GM04504 (cell line): ENCODE measurements at regions not wholly inside any gene's neighbourhood (a gene's known extent, or its start where the extent isn't known, plus 50 kb on each side); places are given as distances from the start of the nearest gene placed in this dataset.

Experiments
- DNase-seq: peaks from one replicate; pipeline ENCODE4 v3.0.0-alpha.2; 2012; ENCODE audit warnings: low read depth

- no peak for DNase-seq
These were observed 224.2 kb upstream of the SFSWAP start for GRCh38 chr12:131486451-131487230.

- no peak for DNase-seq
These were observed 223.3 kb upstream of the SFSWAP start for GRCh38 chr12:131487388-131488124.

- DNase-seq = no peak
These were observed 221.2 kb upstream of the SFSWAP start for GRCh38 chr12:131489718-131490117.

GRCh38 chr12:131491155-131491554 is 219.7 kb upstream of the SFSWAP start:
- no peak for DNase-seq

GRCh38 chr12:131491916-131492490 is 218.9 kb upstream of the SFSWAP start:
- DNase-seq = no peak

- no peak for DNase-seq
These were observed 217.6 kb upstream of the SFSWAP start for GRCh38 chr12:131493068-131493826.

GRCh38 chr12:131494216-131494615 is 216.7 kb upstream of the SFSWAP start:
- DNase-seq = no peak

GRCh38 chr12:131494741-131495524 is 216.0 kb upstream of the SFSWAP start:
- no peak for DNase-seq

- DNase-seq = no peak
These were observed 212.9 kb upstream of the SFSWAP start for GRCh38 chr12:131497966-131498365.

GRCh38 chr12:131499160-131499863 is 211.6 kb upstream of the SFSWAP start:
- DNase-seq = no peak

- DNase-seq = no peak
These were observed 211.1 kb upstream of the SFSWAP start for GRCh38 chr12:131499864-131500190.

- no peak for DNase-seq
These were observed 210.3 kb upstream of the SFSWAP start for GRCh38 chr12:131500564-131500963.

- no peak for DNase-seq
These were observed 205.3 kb upstream of the SFSWAP start for GRCh38 chr12:131505561-131505960.

GRCh38 chr12:131506426-131506825 is 204.5 kb upstream of the SFSWAP start:
- no peak for DNase-seq

GRCh38 chr12:131507094-131507493 is 203.8 kb upstream of the SFSWAP start:
- no peak for DNase-seq

- DNase-seq = no peak
These were observed 203.0 kb upstream of the SFSWAP start for GRCh38 chr12:131507881-131508280.

GRCh38 chr12:131509701-131510100 is 201.2 kb upstream of the SFSWAP start:
- no peak for DNase-seq

GRCh38 chr12:131510431-131510830 is 200.5 kb upstream of the SFSWAP start:
- no peak for DNase-seq

GRCh38 chr12:131511391-131511802 is 199.5 kb upstream of the SFSWAP start:
- DNase-seq = no peak

GRCh38 chr12:131511803-131512561 is 198.9 kb upstream of the SFSWAP start:
- DNase-seq = no peak
